ENCODE measurements at regions not wholly inside any gene's neighbourhood (a gene's known extent, or its start where the extent isn't known, plus 50 kb on each side); places are given as distances from the start of the nearest gene placed in this dataset.

- no peaks in the 10 kb centered on the region for H3K9me3 ChIP-seq (ENCODE audit: control insufficient read depth, insufficient read depth, low read length)
- ChIA-PET CTCF (interaction anchor here (0.5 to 1.7 kb wide), 5 partner anchors 9 to 1358 kb away, joined by 3 to 7 read pairs (median 4); no protein-coding TSS in a partner anchor), POLR2A (interaction anchor here (0.6 to 2.3 kb wide), 10 partner anchors 16 to 892 kb away, joined by 3 to 13 read pairs (median 4); partner anchors contain the start of gene KLF6)
- H3K27me3 ChIP-seq (ENCODE audit: control insufficient read depth, insufficient read depth, low read length), result no peaks in the 10 kb centered on the region
- DNase-seq (ENCODE audit: low read depth, low spot score), result peak; percentile 94
- H3K27ac ChIP-seq (ENCODE audit: low read depth, low read length), result peak overlapping the region; percentile 97
- TF ChIP-seq CTCF (IDR thresholded peaks at IDR 0.05; ENCODE audit: low read depth, low read length), result peak; percentile 71
- peak overlapping the region; percentile 27 for H3K4me3 ChIP-seq (ENCODE audit: low read depth, low read length)
These were observed 279.6 kb upstream of the PITRM1 start for GRCh38 chr10:3452173-3452626.

- peak overlapping the region; percentile 5 for H3K4me3 ChIP-seq (ENCODE audit: low read depth, low read length)
- no peak for TF ChIP-seq CTCF (IDR thresholded peaks at IDR 0.05; ENCODE audit: low read depth, low read length)
- H3K27ac ChIP-seq (ENCODE audit: low read depth, low read length), result peak overlapping the region; percentile 97
- H3K9me3 ChIP-seq (ENCODE audit: control insufficient read depth, insufficient read depth, low read length), result no peaks in the 10 kb centered on the region
- DNase-seq (ENCODE audit: low read depth, low spot score), result no peak
- POLR2A ChIA-PET, result interaction anchor here (1.0 to 2.3 kb wide), 9 partner anchors 16 to 893 kb away, joined by 3 to 13 read pairs (median 4); partner anchors contain the start of gene KLF6
- H3K27me3 ChIP-seq (ENCODE audit: control insufficient read depth, insufficient read depth, low read length), result no peaks in the 10 kb centered on the region
- CTCF ChIA-PET, result interaction anchor here (0.5 to 1.7 kb wide), 5 partner anchors 10 to 1359 kb away, joined by 4 to 7 read pairs (median 6); no protein-coding TSS in a partner anchor
These were observed 279.1 kb upstream of the PITRM1 start for GRCh38 chr10:3451516-3452172.

GRCh38 chr10:3446221-3446620, 273.6 kb upstream of the PITRM1 start:
- POLR2A ChIA-PET, result no interaction called here
- H3K27ac ChIP-seq (ENCODE audit: low read depth, low read length), result no peak overlapping the region
- H3K9me3 ChIP-seq (ENCODE audit: control insufficient read depth, insufficient read depth, low read length), result peaks cover 2% of the 10 kb centered on the region; the same call in 1 of the 2 replicates
- CTCF ChIA-PET, result no interaction called here
- H3K4me3 ChIP-seq (ENCODE audit: low read depth, low read length), result no peak overlapping the region
- H3K27me3 ChIP-seq (ENCODE audit: control insufficient read depth, insufficient read depth, low read length), result no peaks in the 10 kb centered on the region
- TF ChIP-seq CTCF (IDR thresholded peaks at IDR 0.05; ENCODE audit: low read depth, low read length), result no peak
- DNase-seq (ENCODE audit: low read depth, low spot score), result no peak

- Histone ChIP-seq H3K27me3 (ENCODE audit: control insufficient read depth, insufficient read depth, low read length) (no peaks in the 10 kb centered on the region), H3K4me3 (ENCODE audit: low read depth, low read length) (no peak overlapping the region), H3K27ac (ENCODE audit: low read depth, low read length) (no peak overlapping the region), H3K9me3 (ENCODE audit: control insufficient read depth, insufficient read depth, low read length) (peaks cover 2% of the 10 kb centered on the region; the same call in 1 of the 2 replicates)
- ChIA-PET POLR2A (no interaction called here), CTCF (no interaction called here)
- no peak for TF ChIP-seq CTCF (IDR thresholded peaks at IDR 0.05; ENCODE audit: low read depth, low read length)
- no peak for DNase-seq (ENCODE audit: low read depth, low spot score)
These were observed 273.1 kb upstream of the PITRM1 start for GRCh38 chr10:3445648-3446047.

GRCh38 chr10:3442451-3442990, 269.9 kb upstream of the PITRM1 start:
- no peak overlapping the region for H3K27ac ChIP-seq (ENCODE audit: low read depth, low read length)
- peaks cover 6% of the 10 kb centered on the region for H3K9me3 ChIP-seq (ENCODE audit: control insufficient read depth, insufficient read depth, low read length)
- ChIA-PET CTCF (no interaction called here), POLR2A (no interaction called here)
- DNase-seq (ENCODE audit: low read depth, low spot score), result no peak
- no peaks in the 10 kb centered on the region for H3K27me3 ChIP-seq (ENCODE audit: control insufficient read depth, insufficient read depth, low read length)
- no peak overlapping the region for H3K4me3 ChIP-seq (ENCODE audit: low read depth, low read length)
- TF ChIP-seq CTCF (IDR thresholded peaks at IDR 0.05; ENCODE audit: low read depth, low read length), result no peak

All from AG04450 (cell line).